GM13976 (cell line): ENCODE measurements at regions not wholly inside any gene's neighbourhood (a gene's known extent, or its start where the extent isn't known, plus 50 kb on each side); places are given as distances from the start of the nearest gene placed in this dataset.

Experiments
- DNase-seq: peaks from one replicate; pipeline ENCODE4 v3.0.0; 2012; ENCODE audit warnings: low spot score
- CTCF ChIP-seq: IDR thresholded peaks from 2 replicates; pipeline ENCODE4 v1.5.1; 2012; ENCODE audit warnings: borderline replicate concordance, mild to moderate bottlenecking; ENCODE audit not compliant: insufficient read depth; ENCODE audit errors: extremely low read depth, missing control alignments, control extremely low read depth
- in situ Hi-C: fragments of 300-500 bp; cut with MboI; formaldehyde crosslinking; loops from one replicate; pipeline ENCODE4 v1.12.0; 2022; ENCODE audit warnings: low sequenced_read_pairs, mixed read lengths, inconsistent platforms; ENCODE audit not compliant: unreplicated experiment

GRCh38 chr4:164464313-164464712, 289.6 kb upstream of the SMIM31 start:
- TF ChIP-seq CTCF, result no peak
- in situ Hi-C loops, result no loop called here
- DNase-seq, result no peak

DNA sequence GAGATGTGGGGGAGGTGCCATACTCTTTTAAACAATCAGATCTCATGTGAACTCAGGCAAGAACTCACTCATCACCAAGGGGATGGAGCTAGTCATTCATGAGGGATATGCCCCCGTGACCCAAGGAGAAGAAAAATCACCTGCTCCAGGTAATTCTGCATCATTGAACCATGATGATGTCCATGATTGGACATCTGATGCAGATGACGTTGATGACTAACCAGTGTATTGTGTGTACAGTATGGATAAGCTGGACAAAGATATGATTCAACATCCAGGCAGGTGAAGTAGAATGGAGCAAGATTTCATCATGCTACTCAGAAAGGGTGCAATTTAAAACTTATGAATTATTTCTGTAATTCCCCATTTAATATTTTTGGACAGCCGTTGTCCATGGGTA, 286.4 kb upstream of the SMIM31 start:
- in situ Hi-C loops, result no loop called here
- TF ChIP-seq CTCF, result no peak
- DNase-seq, result no peak

DNA sequence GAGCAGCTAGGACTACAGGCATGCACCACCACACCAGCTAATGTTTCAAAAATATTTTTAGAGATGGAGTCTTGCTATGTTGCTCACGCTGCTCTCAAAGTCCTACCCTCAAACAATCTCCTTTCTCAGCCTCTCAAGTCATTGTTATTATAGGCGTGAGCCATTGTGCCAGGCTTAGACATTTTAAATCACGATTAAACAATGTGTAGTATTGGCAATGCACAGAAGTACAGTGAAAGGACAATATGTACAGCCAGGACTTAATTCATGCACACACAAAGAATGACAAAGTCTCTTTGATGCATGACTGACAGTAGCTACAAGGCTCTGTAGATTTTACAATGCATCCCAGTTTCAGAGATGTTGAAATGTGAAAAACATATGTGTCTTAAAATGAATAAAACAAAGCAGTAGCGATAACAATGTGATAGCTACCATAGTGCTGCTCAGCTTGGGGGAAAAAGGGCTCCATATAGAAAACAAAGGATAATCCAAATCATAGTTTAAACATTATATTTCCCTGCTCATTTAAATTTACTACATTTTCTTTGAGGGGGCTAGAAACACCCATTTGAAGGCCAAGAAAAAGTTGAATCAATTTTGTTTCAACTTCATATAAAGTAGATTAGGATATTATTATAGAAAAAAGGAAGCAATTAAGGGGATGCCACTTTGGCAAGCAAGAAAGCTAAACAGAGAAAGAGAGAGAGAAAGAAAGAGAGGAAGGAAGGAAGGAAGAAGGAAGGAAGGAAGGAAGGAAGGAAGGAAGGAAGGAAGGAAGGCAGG, 272.4 kb upstream of the SMIM31 start:
- in situ Hi-C loops, result no loop called here
- TF ChIP-seq CTCF, result no peak
- DNase-seq, result no peak

GRCh38 chr4:164482092-164482404, 271.9 kb upstream of the SMIM31 start:
- TF ChIP-seq CTCF, result no peak

GRCh38 chr4:164482758-164483157, 271.2 kb upstream of the SMIM31 start:
- DNase-seq, result no peak
- TF ChIP-seq CTCF, result no peak

More at GRCh38 chr4:164482092-164482404, 271.9 kb upstream of the SMIM31 start:
- no peak for DNase-seq
- in situ Hi-C loops, result no loop called here

DNA sequence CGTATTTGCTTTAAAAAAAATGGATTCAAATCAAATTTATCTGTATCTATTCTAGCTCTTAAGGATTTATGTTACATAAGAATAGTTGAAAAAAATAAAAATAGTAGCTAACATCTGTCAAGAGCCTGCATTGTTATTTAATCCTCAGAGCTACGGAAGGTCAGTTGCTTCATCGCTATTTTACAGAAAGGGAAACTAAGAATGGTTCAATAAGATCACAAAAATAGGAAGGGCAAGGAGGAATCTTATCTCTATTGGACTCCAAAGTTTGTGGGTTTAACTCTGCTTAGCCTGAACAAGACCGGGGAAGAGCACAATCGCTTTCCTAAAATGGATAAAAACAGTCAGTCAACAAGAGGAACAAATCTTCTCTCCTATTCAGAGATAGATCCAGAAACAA, 270.2 kb upstream of the SMIM31 start:
- no peak for DNase-seq
- TF ChIP-seq CTCF, result no peak
- in situ Hi-C loops, result no loop called here

More at GRCh38 chr4:164482758-164483157, 271.2 kb upstream of the SMIM31 start:
- in situ Hi-C loops, result no loop called here
